ENCODE measurements at regions not wholly inside any gene's neighbourhood (a gene's known extent, or its start where the extent isn't known, plus 50 kb on each side); places are given as distances from the start of the nearest gene placed in this dataset.

GRCh38 chr19:27909185-27909840 is 1303.6 kb downstream of the UQCRFS1 start:
- TF ChIP-seq, protein P1, sequence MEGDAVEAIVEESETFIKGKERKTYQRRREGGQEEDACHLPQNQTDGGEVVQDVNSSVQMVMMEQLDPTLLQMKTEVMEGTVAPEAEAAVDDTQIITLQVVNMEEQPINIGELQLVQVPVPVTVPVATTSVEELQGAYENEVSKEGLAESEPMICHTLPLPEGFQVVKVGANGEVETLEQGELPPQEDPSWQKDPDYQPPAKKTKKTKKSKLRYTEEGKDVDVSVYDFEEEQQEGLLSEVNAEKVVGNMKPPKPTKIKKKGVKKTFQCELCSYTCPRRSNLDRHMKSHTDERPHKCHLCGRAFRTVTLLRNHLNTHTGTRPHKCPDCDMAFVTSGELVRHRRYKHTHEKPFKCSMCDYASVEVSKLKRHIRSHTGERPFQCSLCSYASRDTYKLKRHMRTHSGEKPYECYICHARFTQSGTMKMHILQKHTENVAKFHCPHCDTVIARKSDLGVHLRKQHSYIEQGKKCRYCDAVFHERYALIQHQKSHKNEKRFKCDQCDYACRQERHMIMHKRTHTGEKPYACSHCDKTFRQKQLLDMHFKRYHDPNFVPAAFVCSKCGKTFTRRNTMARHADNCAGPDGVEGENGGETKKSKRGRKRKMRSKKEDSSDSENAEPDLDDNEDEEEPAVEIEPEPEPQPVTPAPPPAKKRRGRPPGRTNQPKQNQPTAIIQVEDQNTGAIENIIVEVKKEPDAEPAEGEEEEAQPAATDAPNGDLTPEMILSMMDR (IDR thresholded peaks at IDR 0.05) = no peak
- TF ChIP-seq POLR2A (IDR thresholded peaks at IDR 0.05) = no peak
